ENCODE measurements at regions not wholly inside any gene's neighbourhood (a gene's known extent, or its start where the extent isn't known, plus 50 kb on each side); places are given as distances from the start of the nearest gene placed in this dataset.

DNA sequence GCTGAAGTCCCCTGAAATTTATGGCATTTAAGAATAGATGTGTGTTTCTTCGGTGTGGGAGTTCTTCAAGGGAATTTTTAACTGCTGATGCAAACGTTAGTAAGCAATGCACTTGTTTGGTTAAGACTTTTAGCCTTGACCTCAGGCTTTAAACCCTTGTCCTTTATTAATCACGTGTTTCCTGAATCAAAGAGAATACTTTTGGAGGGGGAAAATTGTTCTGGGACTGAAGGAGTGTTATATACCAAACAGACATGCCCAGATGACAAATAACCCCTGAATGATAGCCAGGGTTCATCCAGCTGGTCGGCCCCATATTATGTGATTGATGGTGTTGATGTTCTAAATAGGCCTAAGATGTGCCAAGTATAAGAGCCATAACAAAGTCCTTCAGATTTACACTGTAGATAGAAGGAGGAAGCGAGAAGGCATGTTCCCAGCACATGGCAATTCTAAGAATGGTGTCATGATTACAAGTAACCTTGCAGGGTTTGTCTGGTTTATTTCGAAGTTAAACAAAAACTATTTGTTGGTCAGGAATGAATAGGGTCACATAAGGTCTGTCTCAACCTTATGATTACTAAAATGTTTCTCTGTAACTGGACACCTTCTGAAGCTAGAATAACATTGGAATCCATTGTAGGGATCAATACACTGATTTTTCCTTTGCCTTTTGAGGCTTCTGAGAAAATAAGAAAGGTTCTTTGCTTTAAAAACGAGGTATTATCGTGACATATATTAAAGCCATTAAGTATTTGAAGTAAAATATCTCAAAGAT, 124.2 kb upstream of the SEM1 start:
- TF ChIP-seq EZH2 (IDR thresholded peaks at IDR 0.05) (no peak), POLR2AphosphoS5 (IDR thresholded peaks at IDR 0.05; ENCODE audit: borderline replicate concordance, low read depth, low read length) (no peak)

Measured in SK-N-MC (cell line).